ENCODE measurements at regions not wholly inside any gene's neighbourhood (a gene's known extent, or its start where the extent isn't known, plus 50 kb on each side); places are given as distances from the start of the nearest gene placed in this dataset.
A peak's percentile ranks its signal among the peaks of the same experiment; 100 is the strongest.
"Not testable (repeated sequence)": the region's sequence is repeated elsewhere in the genome, so short reads cannot be mapped to it uniquely, and the experiment has no call there.

GRCh38 chr16:7278636-7279035, 54.0 kb upstream of the RBFOX1 start:
- no peak for DNase-seq (ENCODE audit: low spot score)

GRCh38 chr16:7272567-7273158, 60.0 kb upstream of the RBFOX1 start:
- no peak for DNase-seq (ENCODE audit: low spot score)

GRCh38 chr16:7271486-7271885, 61.2 kb upstream of the RBFOX1 start:
- no peak for DNase-seq (ENCODE audit: low spot score)

DNA sequence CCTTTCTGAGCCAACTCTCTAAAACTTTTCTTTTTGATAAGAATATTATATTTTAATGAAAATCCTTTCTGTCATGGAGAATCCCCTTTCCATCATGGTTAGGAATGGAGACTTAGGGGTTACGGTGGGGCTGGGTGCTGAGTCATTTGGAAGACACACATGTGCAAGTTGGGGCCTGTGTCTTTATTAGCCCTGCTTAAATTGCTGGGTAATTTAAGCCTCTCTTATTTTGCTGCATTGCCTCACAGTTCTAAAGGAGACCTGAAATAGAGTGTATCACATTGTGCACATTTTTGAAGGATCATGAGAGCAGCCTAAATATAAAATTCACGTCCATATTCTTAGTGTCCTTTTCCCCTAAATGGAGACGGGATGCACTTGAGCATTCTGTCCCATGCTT, 61.8 kb upstream of the RBFOX1 start:
- DNase-seq (ENCODE audit: low spot score) = no peak

- DNase-seq (ENCODE audit: low spot score) = no peak
Observed at GRCh38 chr16:7270006-7270405, 62.6 kb upstream of the RBFOX1 start.

- DNase-seq (ENCODE audit: low spot score) = peak; percentile 7
Observed at GRCh38 chr16:7268182-7268581, 64.5 kb upstream of the RBFOX1 start.

DNA sequence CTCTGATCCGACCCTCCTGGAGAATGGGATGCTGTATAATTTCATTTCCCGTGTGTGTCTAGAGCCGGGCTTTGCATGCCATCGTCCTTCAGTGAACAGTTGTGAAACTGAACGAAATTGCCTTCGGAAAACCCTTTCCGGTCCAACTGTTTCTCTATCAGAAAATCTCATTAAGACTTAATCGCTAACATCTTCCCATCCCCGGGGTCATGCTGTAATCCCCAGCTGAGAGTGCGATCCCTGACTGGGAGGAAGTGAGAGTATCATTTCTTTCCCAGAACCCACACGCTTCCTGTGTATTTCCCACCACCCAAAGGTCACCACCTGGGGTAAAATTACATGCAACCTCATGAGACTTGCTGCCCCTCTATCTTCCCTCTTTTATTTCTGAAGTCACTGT, 75.6 kb upstream of the RBFOX1 start:
- no peak for DNase-seq (ENCODE audit: low spot score)

GRCh38 chr16:7246578-7246977, 86.1 kb upstream of the RBFOX1 start:
- no peak for DNase-seq (ENCODE audit: low spot score)

GRCh38 chr16:7239547-7239946, 93.1 kb upstream of the RBFOX1 start:
- no peak for DNase-seq (ENCODE audit: low spot score)

DNA sequence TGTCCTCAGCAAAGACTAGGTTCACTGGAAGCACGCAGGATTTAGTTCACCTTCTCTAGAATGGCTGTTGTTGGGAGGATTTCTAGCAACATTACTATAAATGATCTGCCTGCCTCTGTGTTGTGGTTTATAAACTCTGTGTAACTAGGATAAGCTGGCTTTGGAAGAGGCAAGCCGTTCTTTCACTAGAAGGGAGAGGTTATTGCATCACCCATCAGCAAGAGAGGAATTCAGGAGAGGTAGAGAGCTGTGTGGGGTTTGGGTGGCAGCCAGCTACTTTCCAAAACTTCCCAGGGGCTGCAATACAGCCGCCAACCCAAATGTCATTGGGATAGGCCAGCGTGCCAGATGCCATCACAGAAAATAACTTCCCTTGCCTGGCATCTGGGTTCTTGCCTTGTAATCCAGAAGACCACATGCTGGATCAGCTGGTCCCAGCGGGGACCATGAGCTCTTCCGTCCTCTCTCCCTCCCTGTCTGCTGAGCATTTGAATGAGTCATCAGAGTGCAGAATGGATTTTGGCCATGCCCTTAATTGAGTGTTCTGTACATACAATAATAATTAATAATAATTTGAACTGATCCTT, 95.7 kb upstream of the RBFOX1 start:
- no peak for DNase-seq (ENCODE audit: low spot score)

DNA sequence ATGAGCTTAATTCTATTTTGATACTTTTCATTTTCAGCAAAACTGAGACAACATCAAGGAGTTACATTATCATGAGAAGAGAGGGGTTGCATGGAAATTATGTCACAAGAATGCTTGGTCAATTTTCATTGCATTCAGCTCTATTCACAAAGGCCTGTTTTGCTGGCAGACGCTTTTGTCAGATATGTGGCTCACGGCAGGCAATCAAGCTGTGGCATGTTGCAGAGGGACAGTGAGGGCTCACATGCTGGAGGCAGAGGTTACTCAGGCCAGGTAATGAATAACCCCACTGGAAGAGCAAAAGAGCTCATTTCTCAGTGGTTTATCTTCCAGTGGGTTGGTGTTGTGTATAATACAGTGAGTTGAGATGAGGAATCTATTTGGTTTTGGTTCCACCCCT, 98.7 kb upstream of the RBFOX1 start:
- no peak for DNase-seq (ENCODE audit: low spot score)

DNA sequence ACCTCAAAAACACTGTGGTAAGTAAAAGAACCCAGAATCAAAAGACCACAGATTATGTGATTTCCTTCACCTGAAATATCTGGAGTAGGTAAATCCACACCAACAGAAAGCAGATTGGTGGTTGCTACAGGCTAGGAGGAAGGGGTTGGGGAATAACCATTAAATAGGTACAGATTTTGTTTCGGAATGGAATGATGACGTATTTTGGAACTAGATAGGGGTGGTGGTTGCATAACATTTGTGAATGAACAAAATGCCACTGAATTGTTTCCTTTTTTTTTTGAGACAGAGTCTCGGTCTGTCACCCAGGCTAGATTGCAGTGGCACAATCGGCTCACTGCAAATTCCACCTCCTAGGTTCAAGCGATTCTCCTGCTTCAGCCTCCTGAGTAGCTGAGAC, 100.9 kb upstream of the RBFOX1 start:
- no peak for DNase-seq (ENCODE audit: low spot score)

- DNase-seq (ENCODE audit: low spot score) = not testable (repeated sequence)
Observed at GRCh38 chr16:7229433-7230218, 103.0 kb upstream of the RBFOX1 start.

- no peak for DNase-seq (ENCODE audit: low spot score)
Observed at GRCh38 chr16:7227229-7227721, 105.4 kb upstream of the RBFOX1 start.

DNA sequence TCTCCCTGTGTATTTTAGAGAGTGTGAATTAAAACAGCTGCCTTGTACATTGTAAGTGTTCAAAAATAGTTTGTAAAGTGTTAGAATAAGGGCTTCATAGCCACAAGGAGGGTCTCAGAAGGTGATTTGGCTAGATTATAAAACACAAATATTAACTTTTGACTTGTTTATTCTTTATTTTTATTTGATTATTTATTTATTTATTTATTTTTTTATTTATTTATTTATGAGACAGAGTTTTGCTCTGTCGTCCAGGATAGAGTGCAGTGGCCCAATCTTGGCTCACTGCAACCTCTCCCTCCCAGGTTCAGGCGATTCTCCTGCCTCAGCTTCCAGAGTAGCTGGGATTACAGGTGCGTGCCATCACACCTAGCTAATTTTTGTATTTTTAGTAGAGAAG, 111.5 kb upstream of the RBFOX1 start:
- DNase-seq (ENCODE audit: low spot score) = no peak

DNA sequence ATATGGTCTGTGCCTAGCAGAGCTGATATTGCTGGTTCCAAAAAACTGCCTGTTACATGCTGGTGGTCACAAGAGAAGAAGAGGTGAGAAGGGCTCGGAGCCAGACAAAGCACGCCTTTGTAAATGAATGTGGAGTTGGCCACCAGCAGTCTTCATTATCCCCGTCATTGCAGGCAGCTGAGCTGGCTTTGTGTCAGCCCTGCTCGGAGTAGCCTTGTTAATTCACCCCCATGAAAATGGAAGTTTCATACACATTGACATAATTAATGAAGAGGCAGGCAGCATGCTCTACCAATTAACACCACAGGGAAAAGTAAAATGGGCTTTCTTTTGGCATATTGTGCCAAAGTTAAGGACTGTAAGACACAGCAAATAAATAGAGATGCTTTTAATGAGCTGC, 113.7 kb upstream of the RBFOX1 start:
- DNase-seq (ENCODE audit: low spot score) = no peak

GRCh38 chr16:7217797-7218196, 114.8 kb upstream of the RBFOX1 start:
- DNase-seq (ENCODE audit: low spot score) = no peak

GRCh38 chr16:7216719-7217118, 115.9 kb upstream of the RBFOX1 start:
- no peak for DNase-seq (ENCODE audit: low spot score)

GRCh38 chr16:7211781-7212180, 120.9 kb upstream of the RBFOX1 start:
- no peak for DNase-seq (ENCODE audit: low spot score)

- DNase-seq (ENCODE audit: low spot score) = no peak
Observed at GRCh38 chr16:7209598-7209997, 123.0 kb upstream of the RBFOX1 start.

DNA sequence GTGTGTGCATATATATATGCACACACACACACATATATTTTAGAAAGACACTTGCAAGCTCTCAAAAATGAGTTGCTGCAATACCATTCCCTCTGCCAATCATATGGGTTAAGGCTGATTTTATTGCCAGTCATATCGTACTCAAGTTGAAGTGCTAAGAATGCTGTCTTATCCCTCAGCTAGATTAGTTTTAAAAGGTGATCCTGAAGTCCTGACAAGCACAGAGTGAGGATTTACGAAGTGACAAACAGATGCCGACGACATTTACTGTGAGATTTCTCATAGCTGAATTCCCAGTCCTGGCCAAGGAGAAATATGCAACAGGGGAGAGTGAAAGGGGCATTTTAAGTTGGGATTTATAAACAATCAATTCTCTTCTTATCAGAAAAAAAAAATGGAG, 126.2 kb upstream of the RBFOX1 start:
- no peak for DNase-seq (ENCODE audit: low spot score)

DNA sequence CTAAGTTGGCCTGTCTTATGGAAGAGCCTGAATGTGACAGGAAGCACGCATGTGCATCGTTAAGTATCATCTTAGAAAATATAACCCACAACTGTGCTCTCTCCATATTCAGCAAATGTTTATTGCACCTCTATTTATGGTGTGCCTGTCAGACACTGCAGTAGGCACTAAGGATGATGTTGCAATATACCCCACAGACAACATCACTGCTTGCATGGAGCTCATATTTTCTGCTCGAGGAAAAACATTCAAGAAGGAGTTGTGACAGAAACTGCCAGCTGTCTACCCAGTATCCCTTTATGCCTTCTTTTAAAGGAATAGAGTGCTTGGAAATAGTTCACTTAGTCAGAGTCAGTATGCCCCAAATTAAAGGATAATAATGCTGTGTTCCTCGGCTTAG, 132.3 kb upstream of the RBFOX1 start:
- DNase-seq (ENCODE audit: low spot score) = no peak

- no peak for DNase-seq (ENCODE audit: low spot score)
Observed at GRCh38 chr16:7185689-7186088, 147.0 kb upstream of the RBFOX1 start.
